ENCODE measurements at regions not wholly inside any gene's neighbourhood (a gene's known extent, or its start where the extent isn't known, plus 50 kb on each side); places are given as distances from the start of the nearest gene placed in this dataset.

- no peak overlapping the region for H3K4me3 Mint-ChIP-seq
- no peaks in the 10 kb centered on the region for H3K9me3 Mint-ChIP-seq
- H3K27ac Mint-ChIP-seq = no peak overlapping the region
- no peaks in the 10 kb centered on the region for H3K27me3 Mint-ChIP-seq
- H3K36me3 Mint-ChIP-seq (ENCODE audit: low read depth) = no peaks in the 10 kb centered on the region
- DNase-seq = no peak
- intact Hi-C loops (cut with micrococcal nuclease) = no loop called here
- no peaks in the 10 kb centered on the region for H3K4me1 Mint-ChIP-seq
These were observed 1472.7 kb downstream of the ARAP2 start for GRCh38 chr4:34771632-34772031.

GRCh38 chr4:34790131-34790530, 1454.2 kb downstream of the ARAP2 start:
- Mint-ChIP-seq H3K27ac (no peak overlapping the region), H3K4me1 (no peaks in the 10 kb centered on the region), H3K9me3 (no peaks in the 10 kb centered on the region), H3K36me3 (ENCODE audit: low read depth) (no peaks in the 10 kb centered on the region), H3K4me3 (no peak overlapping the region), H3K27me3 (no peaks in the 10 kb centered on the region)
- intact Hi-C loops (cut with micrococcal nuclease) = no loop called here
- no peak for DNase-seq

- Mint-ChIP-seq H3K27ac (no peak overlapping the region), H3K9me3 (no peaks in the 10 kb centered on the region), H3K4me3 (no peak overlapping the region), H3K36me3 (ENCODE audit: low read depth) (no peaks in the 10 kb centered on the region), H3K27me3 (no peaks in the 10 kb centered on the region), H3K4me1 (no peaks in the 10 kb centered on the region)
- intact Hi-C loops (cut with micrococcal nuclease) = no loop called here
- no peak for DNase-seq
These were observed 1453.1 kb downstream of the ARAP2 start for GRCh38 chr4:34791209-34791608.

GRCh38 chr4:34800953-34801352, 1443.4 kb downstream of the ARAP2 start:
- no peak overlapping the region for H3K27ac Mint-ChIP-seq
- H3K36me3 Mint-ChIP-seq (ENCODE audit: low read depth) = no peaks in the 10 kb centered on the region
- no peak for DNase-seq
- peaks cover 4% of the 10 kb centered on the region for H3K9me3 Mint-ChIP-seq
- H3K4me1 Mint-ChIP-seq = no peaks in the 10 kb centered on the region
- no peak overlapping the region for H3K4me3 Mint-ChIP-seq
- no peaks in the 10 kb centered on the region for H3K27me3 Mint-ChIP-seq
- intact Hi-C loops (cut with micrococcal nuclease) = no loop called here

- H3K9me3 Mint-ChIP-seq = no peaks in the 10 kb centered on the region
- H3K27ac Mint-ChIP-seq = no peak overlapping the region
- no peak for DNase-seq
- H3K4me1 Mint-ChIP-seq = no peaks in the 10 kb centered on the region
- H3K4me3 Mint-ChIP-seq = no peak overlapping the region
- H3K36me3 Mint-ChIP-seq (ENCODE audit: low read depth) = no peaks in the 10 kb centered on the region
- no peaks in the 10 kb centered on the region for H3K27me3 Mint-ChIP-seq
- intact Hi-C loops (cut with micrococcal nuclease) = no loop called here
These were observed 1430.0 kb downstream of the ARAP2 start for GRCh38 chr4:34814266-34814665.

- intact Hi-C loops (cut with micrococcal nuclease) = no loop called here
- H3K4me1 Mint-ChIP-seq = no peaks in the 10 kb centered on the region
- no peak for DNase-seq
- H3K36me3 Mint-ChIP-seq (ENCODE audit: low read depth) = no peaks in the 10 kb centered on the region
- peaks cover 4% of the 10 kb centered on the region for H3K9me3 Mint-ChIP-seq
- no peaks in the 10 kb centered on the region for H3K27me3 Mint-ChIP-seq
- no peak overlapping the region for H3K27ac Mint-ChIP-seq
- H3K4me3 Mint-ChIP-seq = no peak overlapping the region
These were observed 1419.8 kb downstream of the ARAP2 start for GRCh38 chr4:34824515-34824914.

- Mint-ChIP-seq H3K9me3 (peaks cover 4% of the 10 kb centered on the region), H3K4me3 (no peak overlapping the region), H3K27ac (no peak overlapping the region), H3K4me1 (no peaks in the 10 kb centered on the region), H3K36me3 (ENCODE audit: low read depth) (no peaks in the 10 kb centered on the region), H3K27me3 (no peaks in the 10 kb centered on the region)
- intact Hi-C loops (cut with micrococcal nuclease) = no loop called here
- DNase-seq = no peak
These were observed 1417.7 kb downstream of the ARAP2 start for GRCh38 chr4:34826660-34827059.

GRCh38 chr4:34845926-34846325, 1398.4 kb downstream of the ARAP2 start:
- DNase-seq = no peak
- Mint-ChIP-seq H3K27me3 (no peaks in the 10 kb centered on the region), H3K4me1 (no peaks in the 10 kb centered on the region), H3K36me3 (ENCODE audit: low read depth) (no peaks in the 10 kb centered on the region), H3K9me3 (no peaks in the 10 kb centered on the region), H3K4me3 (no peak overlapping the region), H3K27ac (no peak overlapping the region)
- intact Hi-C loops (cut with micrococcal nuclease) = no loop called here

GRCh38 chr4:34850421-34850820, 1393.9 kb downstream of the ARAP2 start:
- H3K4me3 Mint-ChIP-seq = no peak overlapping the region
- H3K27me3 Mint-ChIP-seq = no peaks in the 10 kb centered on the region
- no peak overlapping the region for H3K27ac Mint-ChIP-seq
- intact Hi-C loops (cut with micrococcal nuclease) = no loop called here
- H3K4me1 Mint-ChIP-seq = no peaks in the 10 kb centered on the region
- DNase-seq = no peak
- no peaks in the 10 kb centered on the region for H3K36me3 Mint-ChIP-seq (ENCODE audit: low read depth)
- H3K9me3 Mint-ChIP-seq = no peaks in the 10 kb centered on the region

GRCh38 chr4:34850968-34851367, 1393.3 kb downstream of the ARAP2 start:
- Mint-ChIP-seq H3K9me3 (no peaks in the 10 kb centered on the region), H3K27me3 (no peaks in the 10 kb centered on the region)
- intact Hi-C loops (cut with micrococcal nuclease) = no loop called here

GRCh38 chr4:34851411-34851810, 1392.9 kb downstream of the ARAP2 start:
- no peaks in the 10 kb centered on the region for H3K4me1 Mint-ChIP-seq
- H3K4me3 Mint-ChIP-seq = no peak overlapping the region
- no peaks in the 10 kb centered on the region for H3K36me3 Mint-ChIP-seq (ENCODE audit: low read depth)
- intact Hi-C loops (cut with micrococcal nuclease) = no loop called here
- H3K27ac Mint-ChIP-seq = no peak overlapping the region
- H3K27me3 Mint-ChIP-seq = no peaks in the 10 kb centered on the region
- no peak for DNase-seq
- H3K9me3 Mint-ChIP-seq = no peaks in the 10 kb centered on the region

More at GRCh38 chr4:34850968-34851367, 1393.3 kb downstream of the ARAP2 start:
- DNase-seq = no peak
- H3K4me1 Mint-ChIP-seq = no peaks in the 10 kb centered on the region
- no peak overlapping the region for H3K27ac Mint-ChIP-seq
- no peaks in the 10 kb centered on the region for H3K36me3 Mint-ChIP-seq (ENCODE audit: low read depth)
- no peak overlapping the region for H3K4me3 Mint-ChIP-seq

- no peaks in the 10 kb centered on the region for H3K4me1 Mint-ChIP-seq
- no peaks in the 10 kb centered on the region for H3K36me3 Mint-ChIP-seq (ENCODE audit: low read depth)
- intact Hi-C loops (cut with micrococcal nuclease) = no loop called here
- DNase-seq = no peak
- H3K27me3 Mint-ChIP-seq = no peaks in the 10 kb centered on the region
- H3K27ac Mint-ChIP-seq = no peak overlapping the region
- no peaks in the 10 kb centered on the region for H3K9me3 Mint-ChIP-seq
- H3K4me3 Mint-ChIP-seq = no peak overlapping the region
These were observed 1389.9 kb downstream of the ARAP2 start for GRCh38 chr4:34854451-34854850.

GRCh38 chr4:34861666-34862065, 1382.6 kb downstream of the ARAP2 start:
- Mint-ChIP-seq H3K4me3 (no peak overlapping the region), H3K4me1 (no peaks in the 10 kb centered on the region)
- intact Hi-C loops (cut with micrococcal nuclease) = no loop called here

GRCh38 chr4:34878961-34879360, 1365.4 kb downstream of the ARAP2 start:
- Mint-ChIP-seq H3K36me3 (ENCODE audit: low read depth) (no peaks in the 10 kb centered on the region), H3K4me3 (no peak overlapping the region), H3K27me3 (no peaks in the 10 kb centered on the region), H3K27ac (no peak overlapping the region), H3K9me3 (peaks cover 8% of the 10 kb centered on the region), H3K4me1 (no peaks in the 10 kb centered on the region)
- DNase-seq = no peak
- intact Hi-C loops (cut with micrococcal nuclease) = no loop called here

More at GRCh38 chr4:34861666-34862065, 1382.6 kb downstream of the ARAP2 start:
- no peak overlapping the region for H3K27ac Mint-ChIP-seq
- H3K27me3 Mint-ChIP-seq = no peaks in the 10 kb centered on the region
- no peak for DNase-seq
- no peaks in the 10 kb centered on the region for H3K36me3 Mint-ChIP-seq (ENCODE audit: low read depth)
- no peaks in the 10 kb centered on the region for H3K9me3 Mint-ChIP-seq

GRCh38 chr4:34880246-34880645, 1364.1 kb downstream of the ARAP2 start:
- H3K9me3 Mint-ChIP-seq = peaks cover 3% of the 10 kb centered on the region
- no peaks in the 10 kb centered on the region for H3K27me3 Mint-ChIP-seq
- H3K36me3 Mint-ChIP-seq (ENCODE audit: low read depth) = no peaks in the 10 kb centered on the region
- no peak for DNase-seq
- intact Hi-C loops (cut with micrococcal nuclease) = no loop called here
- no peak overlapping the region for H3K27ac Mint-ChIP-seq
- H3K4me3 Mint-ChIP-seq = no peak overlapping the region
- no peaks in the 10 kb centered on the region for H3K4me1 Mint-ChIP-seq
